GM18517 (cell line): ENCODE measurements at regions not wholly inside any gene's neighbourhood (a gene's known extent, or its start where the extent isn't known, plus 50 kb on each side); places are given as distances from the start of the nearest gene placed in this dataset.

Experiments used
- ATAC-seq: cut with Tn5 transposase; IDR thresholded peaks from one replicate; pipeline ENCODE4 v1.9.1; 2021; ENCODE audit warnings: mild to moderate bottlenecking, moderate library complexity; ENCODE audit not compliant: unreplicated experiment

DNA sequence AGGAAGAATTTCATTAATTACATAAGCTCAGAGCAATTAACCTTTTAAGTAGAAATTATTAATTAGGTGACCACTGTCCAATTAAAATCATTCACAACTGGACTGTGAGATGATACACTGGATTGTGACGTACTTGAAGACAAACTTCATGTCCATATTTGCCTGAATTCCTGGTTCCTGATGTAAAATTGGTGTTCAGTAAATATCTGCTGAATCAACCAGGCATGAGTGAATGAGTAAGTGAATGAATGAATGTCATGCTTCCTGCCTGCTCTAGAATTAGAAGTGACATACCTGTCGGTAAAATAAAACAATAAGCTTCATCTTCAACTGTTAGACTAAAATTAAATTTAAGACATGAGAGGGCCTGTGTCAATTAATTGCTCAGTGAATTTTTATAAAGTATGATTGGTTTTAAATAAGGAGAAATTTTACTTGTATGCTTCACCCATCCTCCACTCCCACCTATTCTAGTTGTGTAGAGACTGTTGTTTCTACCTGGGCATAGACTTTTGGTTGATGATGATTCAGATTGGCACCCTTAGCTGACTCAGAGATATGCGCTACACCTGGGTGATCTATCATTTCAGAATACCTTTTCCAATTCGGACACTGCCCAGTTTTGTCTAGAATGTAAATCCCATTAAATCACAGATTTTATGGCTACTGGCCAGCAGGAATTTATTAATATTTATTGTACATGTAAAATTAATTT is 56.9 kb upstream of the PTGS2 start:
- ATAC-seq: no peak

- ATAC-seq: no peak
Observed at GRCh38 chr1:186735463-186735862, 55.2 kb upstream of the PTGS2 start.

DNA sequence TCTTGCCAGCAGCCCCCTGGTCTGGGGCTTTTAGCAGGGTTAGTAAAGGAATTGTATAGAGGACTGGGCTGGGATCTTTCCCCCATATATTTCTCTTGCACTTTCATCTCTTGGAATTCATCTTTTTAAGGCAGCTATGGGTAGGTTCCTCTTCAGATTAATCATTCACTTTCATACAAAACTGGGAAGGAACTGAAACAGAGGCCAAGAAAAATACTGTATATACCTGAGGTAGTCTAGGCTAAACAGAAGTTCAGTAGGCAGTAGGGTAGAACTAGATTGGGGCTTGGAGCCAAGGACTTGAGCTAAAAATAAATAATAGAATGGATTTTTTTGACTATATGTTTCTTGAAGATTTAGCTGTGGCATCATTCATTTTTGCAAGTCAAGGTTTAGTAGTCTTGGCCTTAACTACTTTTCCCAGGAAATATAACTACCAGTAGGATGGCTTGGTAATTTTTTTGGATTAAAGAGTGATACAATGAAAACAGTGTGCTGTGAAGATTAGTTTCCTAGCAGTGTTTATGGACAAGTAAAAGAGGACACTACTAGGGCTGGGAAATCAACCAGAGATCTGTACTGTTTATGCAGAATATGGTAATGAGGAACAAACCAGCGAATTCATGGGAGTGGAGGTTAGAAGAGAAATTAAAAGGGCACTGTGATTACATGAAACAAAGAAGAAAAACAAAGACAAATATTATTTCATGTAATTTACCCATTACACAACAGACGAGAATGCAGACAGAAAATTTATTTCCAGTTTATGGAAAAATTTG is 50.9 kb upstream of the PTGS2 start:
- ATAC-seq: no peak
